GM12872 (cell line): ENCODE measurements at regions not wholly inside any gene's neighbourhood (a gene's known extent, or its start where the extent isn't known, plus 50 kb on each side); places are given as distances from the start of the nearest gene placed in this dataset.

ENCODE experiments used
- CTCF ChIP-seq: IDR thresholded peaks from 3 replicates; pipeline ENCODE4 v1.5.1; 2011; ENCODE audit warnings: low read depth, mild to moderate bottlenecking, low read length, moderate library complexity; ENCODE audit not compliant: insufficient read depth

- TF ChIP-seq CTCF: no peak
Observed at GRCh38 chr2:220590476-220590875, 963.0 kb downstream of the SLC4A3 start.

GRCh38 chr2:220593526-220593925 lies 966.1 kb downstream of the SLC4A3 start:
- TF ChIP-seq CTCF: no peak

- TF ChIP-seq CTCF: no peak
Observed at GRCh38 chr2:220601674-220602073, 970.4 kb downstream of the EPHA4 start.

GRCh38 chr2:220614064-220614463 lies 958.0 kb downstream of the EPHA4 start:
- TF ChIP-seq CTCF: no peak

- TF ChIP-seq CTCF: no peak
Observed at GRCh38 chr2:220619525-220620220, 952.4 kb downstream of the EPHA4 start.

GRCh38 chr2:220626603-220627002 lies 945.5 kb downstream of the EPHA4 start:
- no peak for TF ChIP-seq CTCF

- TF ChIP-seq CTCF: no peak
Observed at GRCh38 chr2:220628252-220628651, 943.9 kb downstream of the EPHA4 start.
